ENCODE measurements at regions not wholly inside any gene's neighbourhood (a gene's known extent, or its start where the extent isn't known, plus 50 kb on each side); places are given as distances from the start of the nearest gene placed in this dataset.

GRCh38 chr17:77322514-77323412 lies 182.0 kb downstream of the SEC14L1 start:
- H3K4me3 Mint-ChIP-seq: no peak overlapping the region
- CTCF ChIA-PET: interaction anchor here (0.5 kb wide), 1 partner anchor 55 kb away, joined by 3 read pairs; no protein-coding TSS in a partner anchor
- no peaks in the 10 kb centered on the region for H3K27me3 Mint-ChIP-seq (ENCODE audit: low read depth)
- H3K36me3 Mint-ChIP-seq (ENCODE audit: low read depth): no peaks in the 10 kb centered on the region
- H3K27ac Mint-ChIP-seq: peak overlapping the region; percentile 53
- peaks cover 62% of the 10 kb centered on the region for H3K4me1 Mint-ChIP-seq (ENCODE audit: low read depth)
- intact Hi-C loops (cut with micrococcal nuclease): no loop called here
- no peaks in the 10 kb centered on the region for H3K9me3 Mint-ChIP-seq
- no peak for DNase-seq

- Mint-ChIP-seq H3K27me3 (ENCODE audit: low read depth) (no peaks in the 10 kb centered on the region), H3K9me3 (no peaks in the 10 kb centered on the region), H3K36me3 (ENCODE audit: low read depth) (no peaks in the 10 kb centered on the region), H3K4me1 (ENCODE audit: low read depth) (peaks cover 63% of the 10 kb centered on the region), H3K27ac (no peak overlapping the region), H3K4me3 (no peak overlapping the region)
- intact Hi-C loops (cut with micrococcal nuclease): loop anchor here (2.0 kb wide), 2 partner anchors 43 to 111 kb away; no protein-coding TSS in a partner anchor
- CTCF ChIA-PET: interaction anchor here (0.8 kb wide), 1 partner anchor 9 kb away, joined by 3 read pairs; no protein-coding TSS in a partner anchor
- DNase-seq: peak; percentile 50
Measured at GRCh38 chr17:77323413-77324171, 182.8 kb downstream of the SEC14L1 start.

GRCh38 chr17:77324227-77324626 lies 183.5 kb downstream of the SEC14L1 start:
- Mint-ChIP-seq H3K27ac (peak overlapping the region; percentile 82), H3K27me3 (ENCODE audit: low read depth) (no peaks in the 10 kb centered on the region), H3K4me1 (ENCODE audit: low read depth) (peaks cover 57% of the 10 kb centered on the region), H3K4me3 (no peak overlapping the region), H3K36me3 (ENCODE audit: low read depth) (no peaks in the 10 kb centered on the region), H3K9me3 (no peaks in the 10 kb centered on the region)
- CTCF ChIA-PET: interaction anchor here (0.8 to 1.5 kb wide), 2 partner anchors 8 to 148 kb away, joined by 3 read pairs; no protein-coding TSS in a partner anchor
- DNase-seq: no peak
- intact Hi-C loops (cut with micrococcal nuclease): loop anchor here (2.0 kb wide), 2 partner anchors 43 to 111 kb away; no protein-coding TSS in a partner anchor

GRCh38 chr17:77325577-77326075 lies 184.9 kb downstream of the SEC14L1 start:
- Mint-ChIP-seq H3K4me1 (ENCODE audit: low read depth) (peaks cover 45% of the 10 kb centered on the region), H3K27me3 (ENCODE audit: low read depth) (no peaks in the 10 kb centered on the region), H3K27ac (peak overlapping the region; percentile 82), H3K9me3 (no peaks in the 10 kb centered on the region), H3K36me3 (ENCODE audit: low read depth) (no peaks in the 10 kb centered on the region), H3K4me3 (no peak overlapping the region)
- peak; percentile 50 for DNase-seq
- intact Hi-C loops (cut with micrococcal nuclease): loop anchor here (1.0 to 2.0 kb wide), 3 partner anchors 45 to 147 kb away; no protein-coding TSS in a partner anchor
- CTCF ChIA-PET: interaction anchor here (1.0 to 2.0 kb wide), 4 partner anchors 49 to 147 kb away, joined by 3 to 8 read pairs (median 3); no protein-coding TSS in a partner anchor

- no peaks in the 10 kb centered on the region for H3K36me3 Mint-ChIP-seq (ENCODE audit: low read depth)
- peaks cover 42% of the 10 kb centered on the region for H3K4me1 Mint-ChIP-seq (ENCODE audit: low read depth)
- intact Hi-C loops (cut with micrococcal nuclease): no loop called here
- H3K27me3 Mint-ChIP-seq (ENCODE audit: low read depth): no peaks in the 10 kb centered on the region
- CTCF ChIA-PET: interaction anchor here (1.2 to 2.0 kb wide), 2 partner anchors 74 to 105 kb away, joined by 5 to 8 read pairs; no protein-coding TSS in a partner anchor
- no peaks in the 10 kb centered on the region for H3K9me3 Mint-ChIP-seq
- peak overlapping the region; percentile 22 for H3K4me3 Mint-ChIP-seq
- peak; percentile 57 for DNase-seq
- H3K27ac Mint-ChIP-seq: peak overlapping the region; percentile 8
Measured at GRCh38 chr17:77326076-77326591, 185.4 kb downstream of the SEC14L1 start.

- H3K9me3 Mint-ChIP-seq: no peaks in the 10 kb centered on the region
- H3K4me1 Mint-ChIP-seq (ENCODE audit: low read depth): peaks cover 45% of the 10 kb centered on the region
- H3K36me3 Mint-ChIP-seq (ENCODE audit: low read depth): no peaks in the 10 kb centered on the region
- H3K4me3 Mint-ChIP-seq: no peak overlapping the region
- intact Hi-C loops (cut with micrococcal nuclease): no loop called here
- no peaks in the 10 kb centered on the region for H3K27me3 Mint-ChIP-seq (ENCODE audit: low read depth)
- H3K27ac Mint-ChIP-seq: no peak overlapping the region
- CTCF ChIA-PET: interaction anchor here (1.2 to 2.0 kb wide), 2 partner anchors 74 to 104 kb away, joined by 5 to 8 read pairs; no protein-coding TSS in a partner anchor
- no peak for DNase-seq
Measured at GRCh38 chr17:77326636-77327035, 185.9 kb downstream of the SEC14L1 start.

- intact Hi-C loops (cut with micrococcal nuclease): no loop called here
- Mint-ChIP-seq H3K4me1 (ENCODE audit: low read depth) (peaks cover 50% of the 10 kb centered on the region), H3K4me3 (no peak overlapping the region), H3K9me3 (no peaks in the 10 kb centered on the region), H3K27me3 (ENCODE audit: low read depth) (no peaks in the 10 kb centered on the region), H3K36me3 (ENCODE audit: low read depth) (no peaks in the 10 kb centered on the region), H3K27ac (no peak overlapping the region)
- CTCF ChIA-PET: interaction anchor here (1.2 kb wide), 1 partner anchor 104 kb away, joined by 5 read pairs; no protein-coding TSS in a partner anchor
- DNase-seq: no peak
Measured at GRCh38 chr17:77327181-77327565, 186.4 kb downstream of the SEC14L1 start.

GRCh38 chr17:77327566-77328464 lies 187.0 kb downstream of the SEC14L1 start:
- Mint-ChIP-seq H3K4me1 (ENCODE audit: low read depth) (peaks cover 57% of the 10 kb centered on the region), H3K27ac (no peak overlapping the region), H3K27me3 (ENCODE audit: low read depth) (no peaks in the 10 kb centered on the region), H3K36me3 (ENCODE audit: low read depth) (no peaks in the 10 kb centered on the region), H3K9me3 (no peaks in the 10 kb centered on the region), H3K4me3 (no peak overlapping the region)
- intact Hi-C loops (cut with micrococcal nuclease): no loop called here
- no peak for DNase-seq
- CTCF ChIA-PET: interaction anchor here (1.2 kb wide), 1 partner anchor 103 kb away, joined by 5 read pairs; no protein-coding TSS in a partner anchor

GRCh38 chr17:77328823-77329740 lies 188.3 kb downstream of the SEC14L1 start:
- Mint-ChIP-seq H3K4me3 (no peak overlapping the region), H3K27me3 (ENCODE audit: low read depth) (no peaks in the 10 kb centered on the region), H3K27ac (no peak overlapping the region), H3K36me3 (ENCODE audit: low read depth) (no peaks in the 10 kb centered on the region), H3K9me3 (peaks cover 1% of the 10 kb centered on the region), H3K4me1 (ENCODE audit: low read depth) (peaks cover 60% of the 10 kb centered on the region)
- DNase-seq: no peak
- CTCF ChIA-PET: interaction anchor here (3.5 to 4.2 kb wide), 2 partner anchors 71 to 166 kb away, joined by 27 to 30 read pairs; no protein-coding TSS in a partner anchor
- intact Hi-C loops (cut with micrococcal nuclease): no loop called here

- peaks cover 1% of the 10 kb centered on the region for H3K9me3 Mint-ChIP-seq
- no peak for DNase-seq
- intact Hi-C loops (cut with micrococcal nuclease): loop anchor here (2.0 to 5.0 kb wide), 6 partner anchors 45 to 317 kb away; no protein-coding TSS in a partner anchor
- no peak overlapping the region for H3K27ac Mint-ChIP-seq
- CTCF ChIA-PET: interaction anchor here (1.1 to 4.2 kb wide), 10 partner anchors 11 to 182 kb away, joined by 4 to 30 read pairs (median 12); no protein-coding TSS in a partner anchor
- H3K36me3 Mint-ChIP-seq (ENCODE audit: low read depth): no peaks in the 10 kb centered on the region
- H3K4me3 Mint-ChIP-seq: no peak overlapping the region
- peaks cover 52% of the 10 kb centered on the region for H3K4me1 Mint-ChIP-seq (ENCODE audit: low read depth)
- no peaks in the 10 kb centered on the region for H3K27me3 Mint-ChIP-seq (ENCODE audit: low read depth)
Measured at GRCh38 chr17:77329741-77330531, 189.2 kb downstream of the SEC14L1 start.

All from activated naive CD4-positive, alpha-beta T cell treated with anti-CD3 and anti-CD28 coated beads for 36 hours (primary cell).